22Rv1 (cell line): ENCODE measurements at regions not wholly inside any gene's neighbourhood (a gene's known extent, or its start where the extent isn't known, plus 50 kb on each side); places are given as distances from the start of the nearest gene placed in this dataset.

Source experiments
- CTCF ChIP-seq: fragments of 450-650 bp; IDR thresholded peaks from 2 replicates; pipeline ENCODE4 v1.5.1; 2017; ENCODE audit warnings: mild to moderate bottlenecking
- ZFX ChIP-seq: fragments of 450-650 bp; IDR thresholded peaks from 2 replicates; pipeline ENCODE4 v1.6.1; 2017; ENCODE audit warnings: antibody characterized with exemption, borderline replicate concordance

GRCh38 chr18:40692871-40693270, 1262.2 kb upstream of the PIK3C3 start:
- no peak for TF ChIP-seq ZFX
- no peak for TF ChIP-seq CTCF
